Sigmoid colon (tissue), 6 donors: ENCODE measurements at regions not wholly inside any gene's neighbourhood (a gene's known extent, or its start where the extent isn't known, plus 50 kb on each side); places are given as distances from the start of the nearest gene placed in this dataset.

ENCODE experiments used
- DNase-seq: peaks from one replicate; pipeline ENCODE4 v3.0.0-alpha.2; 2019
- H3K27ac ChIP-seq, 4 donors: fragments of 200-600 bp; sonication (generic); one replicate each; pipeline ENCODE4 v1.5.1; 2016 to 2019; ENCODE audit warnings: mild to moderate bottlenecking in 1 of 4
- H3K27me3 ChIP-seq, 3 donors: fragments of 200-600 bp; sonication (generic); one replicate each; pipeline ENCODE4 v1.5.1; 2019; ENCODE audit warnings: mild to moderate bottlenecking in 1 of 3
- H3K36me3 ChIP-seq, 4 donors: fragments of 200-600 bp; sonication (generic); one replicate each; pipeline ENCODE4 v1.5.1; 2016 to 2019
- H3K4me1 ChIP-seq, 4 donors: fragments of 200-600 bp; sonication (generic); one replicate each; pipeline ENCODE4 v1.5.1; 2017 to 2019
- H3K4me3 ChIP-seq, 4 donors: fragments of 200-600 bp; sonication (generic); one replicate each; pipeline ENCODE4 v1.5.1; 2017 to 2019; ENCODE audit warnings: mild to moderate bottlenecking in 2 of 4, moderate library complexity in 1 of 4
- H3K9me3 ChIP-seq, 4 donors: fragments of 200-600 bp in 3 of 4; sonication (generic) in 3 of 4; one replicate each; pipeline versions ENCODE4 v1.5.1 to v1.6.1; 2013 to 2019
- CTCF ChIP-seq, 4 experiments: fragments of 450-650 bp in 3 of 4; fragments of 200-600 bp in 1 of 4; IDR thresholded peaks; one replicate each; pipeline ENCODE4 v1.5.1; 2016 to 2019; ENCODE audit warnings: antibody characterized with exemption in 4 of 4, mild to moderate bottlenecking in 3 of 4, moderate library complexity in 2 of 4
- EP300 ChIP-seq, 4 donors: sonication (generic); formaldehyde crosslinking; IDR thresholded peaks; one replicate each; pipeline ENCODE4 v1.6.1; 2017; ENCODE audit warnings: antibody characterized with exemption in 4 of 4
- POLR2A ChIP-seq, 2 donors: fragments of 450-650 bp; IDR thresholded peaks; one replicate each; pipeline ENCODE4 v1.6.1; 2016; ENCODE audit warnings: antibody characterized with exemption in 2 of 2, mild to moderate bottlenecking in 2 of 2, moderate library complexity in 2 of 2
- POLR2AphosphoS5 ChIP-seq, 4 donors: sonication (generic); formaldehyde crosslinking; IDR thresholded peaks; one replicate each; pipeline ENCODE4 v1.6.1; 2017; ENCODE audit warnings: antibody characterized with exemption in 4 of 4
- WGBS, 2 donors: extraction: QIAGEN DNeasy Blood & Tissue Kit; methylation state at CpG; one replicate each; pipeline ENCODE4 v1.1.7; 2013; 5-methylcytosine and 5-hydroxymethylcytosine counted together
- intact Hi-C: fragments of 100-400 bp; cut with DNase I; formaldehyde crosslinking; loops from one replicate; pipeline ENCODE4 v1.15.1; 2023
- donor health status: healthy with polysubstance abuse.
- donor health status: healthy.

GRCh38 chr10:78749200-78749599 is 319.6 kb upstream of the ZMIZ1 start:
- no peaks in the 10 kb centered on the region for H3K27me3 ChIP-seq
- WGBS, 2 donors: 78 to 88% methylated on average over 1 of the region's 1 CpG
- no peak overlapping the region for H3K27ac ChIP-seq
- H3K9me3 ChIP-seq: no peaks in the 10 kb centered on the region
- TF ChIP-seq POLR2AphosphoS5 (IDR thresholded peaks at IDR 0.05) (no peak), CTCF (IDR thresholded peaks at IDR 0.05) (no peak), POLR2A (IDR thresholded peaks at IDR 0.05) (no peak), EP300 (IDR thresholded peaks at IDR 0.05) (no peak)
- H3K36me3 ChIP-seq: no peaks in the 10 kb centered on the region
- DNase-seq: no peak
- H3K4me3 ChIP-seq: no peak overlapping the region
- peaks cover 0 to 10% (median 8%) of the 10 kb centered on the region in 4 donors for H3K4me1 ChIP-seq
- intact Hi-C loops: no loop called here

DNA sequence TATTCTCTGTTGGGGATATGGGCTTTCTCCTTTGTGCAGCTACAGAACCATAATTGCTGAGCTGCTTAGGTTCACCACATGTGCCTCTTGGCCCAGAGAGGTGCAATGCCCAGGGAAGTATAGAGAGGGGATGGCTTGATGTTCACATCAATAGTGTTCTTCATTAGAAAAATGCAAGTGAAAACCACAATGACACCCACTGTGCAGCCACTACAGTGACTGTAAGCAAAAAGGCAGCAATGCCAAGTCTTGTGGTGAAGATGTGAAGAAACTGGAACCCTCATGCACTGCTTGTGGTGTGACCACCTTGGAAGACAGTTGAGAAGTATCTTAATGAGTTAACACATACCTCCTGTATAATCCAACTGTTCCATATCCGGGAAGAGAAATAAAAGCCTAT is 318.9 kb upstream of the ZMIZ1 start:
- no peak for DNase-seq
- intact Hi-C loops: loop anchor here (10.0 kb wide), 1 partner anchor 445 kb away; no protein-coding TSS in a partner anchor
- 84 to 93% methylated on average over 1 of the region's 1 CpG for WGBS, 2 donors
- no peaks in the 10 kb centered on the region for H3K27me3 ChIP-seq
- no peaks in the 10 kb centered on the region for H3K36me3 ChIP-seq
- H3K27ac ChIP-seq: no peak overlapping the region
- no peaks in the 10 kb centered on the region for H3K9me3 ChIP-seq
- TF ChIP-seq CTCF (IDR thresholded peaks at IDR 0.05) (no peak), POLR2A (IDR thresholded peaks at IDR 0.05) (no peak), POLR2AphosphoS5 (IDR thresholded peaks at IDR 0.05) (no peak), EP300 (IDR thresholded peaks at IDR 0.05) (no peak)
- H3K4me3 ChIP-seq: no peak overlapping the region
- H3K4me1 ChIP-seq: peaks cover 0 to 6% (median 2%) of the 10 kb centered on the region in 4 donors

GRCh38 chr10:78750418-78750817 is 318.3 kb upstream of the ZMIZ1 start:
- no peak for TF ChIP-seq EP300 (IDR thresholded peaks at IDR 0.05)
- TF ChIP-seq POLR2A (IDR thresholded peaks at IDR 0.05): no peak
- no peak for TF ChIP-seq CTCF (IDR thresholded peaks at IDR 0.05)
- no peak for TF ChIP-seq POLR2AphosphoS5 (IDR thresholded peaks at IDR 0.05)
- Histone ChIP-seq H3K4me3 (no peak overlapping the region), H3K4me1 (peaks cover 0 to under 1% (median 0%) of the 10 kb centered on the region in 4 donors), H3K27ac (no peak overlapping the region), H3K36me3 (no peaks in the 10 kb centered on the region), H3K9me3 (no peaks in the 10 kb centered on the region), H3K27me3 (no peaks in the 10 kb centered on the region)
- no peak for DNase-seq
- intact Hi-C loops: loop anchor here (10.0 kb wide), 1 partner anchor 446 kb away; no protein-coding TSS in a partner anchor
- WGBS, 2 donors: 74 to 82% methylated on average over 5 of the region's 5 CpGs

DNA sequence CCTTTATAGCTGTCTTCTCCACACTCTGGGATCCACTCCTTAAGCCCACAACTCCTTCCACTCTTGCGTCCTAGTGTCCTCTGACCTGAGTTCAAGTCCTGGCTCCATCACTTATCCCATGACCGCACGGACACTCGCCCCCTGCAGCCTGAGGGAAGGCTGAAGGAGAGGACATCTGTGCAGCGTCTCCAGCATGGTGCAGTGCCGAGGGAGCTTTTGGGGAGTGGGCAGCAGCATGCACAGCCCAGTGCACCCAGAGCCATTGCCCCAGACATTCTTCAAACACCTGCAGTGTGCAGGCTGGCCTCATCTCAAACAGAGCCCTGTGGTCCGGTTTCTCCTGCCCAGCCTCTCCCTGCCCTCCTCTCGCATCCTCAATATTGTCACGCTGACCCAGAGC is 317.1 kb upstream of the ZMIZ1 start:
- H3K9me3 ChIP-seq: no peaks in the 10 kb centered on the region
- TF ChIP-seq POLR2A (IDR thresholded peaks at IDR 0.05): no peak
- TF ChIP-seq POLR2AphosphoS5 (IDR thresholded peaks at IDR 0.05): no peak
- TF ChIP-seq EP300 (IDR thresholded peaks at IDR 0.05): no peak
- TF ChIP-seq CTCF (IDR thresholded peaks at IDR 0.05): no peak
- no peaks in the 10 kb centered on the region for H3K27me3 ChIP-seq
- WGBS, 2 donors: 92 to 96% methylated on average over 9 of the region's 9 CpGs
- H3K4me3 ChIP-seq: no peak overlapping the region
- H3K27ac ChIP-seq: no peak overlapping the region
- peaks cover 0 to 7% (median 4%) of the 10 kb centered on the region in 4 donors for H3K4me1 ChIP-seq
- no peak for DNase-seq
- no peaks in the 10 kb centered on the region for H3K36me3 ChIP-seq
- intact Hi-C loops: loop anchor here (10.0 kb wide), 1 partner anchor 447 kb away; no protein-coding TSS in a partner anchor

DNA sequence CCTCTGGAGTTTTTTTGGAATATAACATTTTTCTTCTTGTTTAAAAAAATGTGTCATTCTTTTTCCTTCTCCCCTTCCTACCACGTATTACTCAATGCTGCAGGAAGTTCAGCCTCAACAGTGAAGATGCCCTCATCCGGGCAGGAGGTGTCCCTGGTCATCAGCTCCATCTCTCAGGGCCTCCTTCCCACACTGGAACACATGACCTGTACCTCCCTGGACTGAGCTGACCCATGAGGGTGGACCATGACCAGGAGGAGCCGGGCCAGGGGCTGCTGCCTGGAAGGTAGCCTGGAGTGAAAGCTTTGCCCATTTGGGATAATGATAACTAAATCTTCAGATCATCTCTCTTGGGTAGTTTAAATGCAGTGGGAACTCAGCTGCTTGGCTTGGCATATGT is 316.5 kb upstream of the ZMIZ1 start:
- H3K9me3 ChIP-seq: no peaks in the 10 kb centered on the region
- H3K27ac ChIP-seq: no peak overlapping the region
- TF ChIP-seq POLR2AphosphoS5 (IDR thresholded peaks at IDR 0.05) (no peak), POLR2A (IDR thresholded peaks at IDR 0.05) (no peak)
- no peaks in the 10 kb centered on the region for H3K27me3 ChIP-seq
- H3K36me3 ChIP-seq: no peaks in the 10 kb centered on the region
- 74 to 80% methylated on average over 3 of the region's 3 CpGs for WGBS, 2 donors
- no peak for DNase-seq
- intact Hi-C loops: loop anchor here (10.0 kb wide), 1 partner anchor 447 kb away; no protein-coding TSS in a partner anchor
- no peak overlapping the region for H3K4me3 ChIP-seq
- peaks cover 0 to 12% (median 9%) of the 10 kb centered on the region in 4 donors for H3K4me1 ChIP-seq
